ENCODE measurements at regions not wholly inside any gene's neighbourhood (a gene's known extent, or its start where the extent isn't known, plus 50 kb on each side); places are given as distances from the start of the nearest gene placed in this dataset.
"Not testable (repeated sequence)": the region's sequence is repeated elsewhere in the genome, so short reads cannot be mapped to it uniquely, and the experiment has no call there.

DNA sequence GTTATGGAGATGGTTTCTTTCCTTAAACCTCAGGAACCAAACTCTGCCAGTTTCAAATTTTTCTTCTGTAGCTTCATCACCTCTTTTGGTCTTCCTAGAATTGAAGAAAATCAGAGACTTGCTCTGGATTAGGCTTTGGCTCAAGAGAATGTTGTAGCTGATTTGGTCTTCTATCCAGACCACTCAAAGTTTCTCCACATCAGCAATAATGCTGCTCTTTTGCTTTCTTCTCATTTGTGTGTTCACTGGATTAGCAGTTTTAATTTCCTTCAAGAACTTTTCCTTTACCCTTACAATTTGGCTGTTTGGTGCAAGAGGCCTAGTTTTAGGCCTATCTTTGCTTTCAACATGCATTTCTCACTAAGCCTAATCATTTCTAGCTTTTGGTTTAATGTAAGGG, 78.1 kb upstream of the PLCB4 start:
- TF ChIP-seq, protein P1, sequence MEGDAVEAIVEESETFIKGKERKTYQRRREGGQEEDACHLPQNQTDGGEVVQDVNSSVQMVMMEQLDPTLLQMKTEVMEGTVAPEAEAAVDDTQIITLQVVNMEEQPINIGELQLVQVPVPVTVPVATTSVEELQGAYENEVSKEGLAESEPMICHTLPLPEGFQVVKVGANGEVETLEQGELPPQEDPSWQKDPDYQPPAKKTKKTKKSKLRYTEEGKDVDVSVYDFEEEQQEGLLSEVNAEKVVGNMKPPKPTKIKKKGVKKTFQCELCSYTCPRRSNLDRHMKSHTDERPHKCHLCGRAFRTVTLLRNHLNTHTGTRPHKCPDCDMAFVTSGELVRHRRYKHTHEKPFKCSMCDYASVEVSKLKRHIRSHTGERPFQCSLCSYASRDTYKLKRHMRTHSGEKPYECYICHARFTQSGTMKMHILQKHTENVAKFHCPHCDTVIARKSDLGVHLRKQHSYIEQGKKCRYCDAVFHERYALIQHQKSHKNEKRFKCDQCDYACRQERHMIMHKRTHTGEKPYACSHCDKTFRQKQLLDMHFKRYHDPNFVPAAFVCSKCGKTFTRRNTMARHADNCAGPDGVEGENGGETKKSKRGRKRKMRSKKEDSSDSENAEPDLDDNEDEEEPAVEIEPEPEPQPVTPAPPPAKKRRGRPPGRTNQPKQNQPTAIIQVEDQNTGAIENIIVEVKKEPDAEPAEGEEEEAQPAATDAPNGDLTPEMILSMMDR (IDR thresholded peaks at IDR 0.05) = no peak
- DNase-seq (ENCODE audit: low spot score) = no peak

DNA sequence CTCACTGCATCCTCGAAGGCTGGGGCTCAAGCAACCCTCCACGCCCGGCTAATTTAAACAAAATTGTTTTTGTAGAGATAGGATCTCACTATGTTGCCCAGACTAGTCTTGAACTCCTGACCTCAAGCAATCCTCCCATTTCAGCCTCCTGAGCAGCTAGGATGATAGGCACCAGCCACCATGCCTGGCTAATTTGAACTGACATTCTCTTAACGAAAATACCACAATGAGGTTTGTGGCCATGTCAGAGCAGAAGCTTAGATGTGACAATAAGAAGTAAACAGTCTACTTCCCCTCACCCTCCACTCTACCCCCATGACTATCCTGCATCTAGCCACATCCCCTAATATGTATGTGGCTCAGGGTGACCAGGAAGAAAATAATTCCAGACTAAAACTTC, 74.8 kb upstream of the PLCB4 start:
- ATAC-seq (ENCODE audit: low FRiP score) (no peak), DNase-seq (ENCODE audit: low spot score) (no peak)
- TF ChIP-seq, protein P1 (IDR thresholded peaks at IDR 0.05) = no peak

More for the DNA sequence above, 78.1 kb upstream of the PLCB4 start:
- ATAC-seq (ENCODE audit: low FRiP score) = no peak

DNA sequence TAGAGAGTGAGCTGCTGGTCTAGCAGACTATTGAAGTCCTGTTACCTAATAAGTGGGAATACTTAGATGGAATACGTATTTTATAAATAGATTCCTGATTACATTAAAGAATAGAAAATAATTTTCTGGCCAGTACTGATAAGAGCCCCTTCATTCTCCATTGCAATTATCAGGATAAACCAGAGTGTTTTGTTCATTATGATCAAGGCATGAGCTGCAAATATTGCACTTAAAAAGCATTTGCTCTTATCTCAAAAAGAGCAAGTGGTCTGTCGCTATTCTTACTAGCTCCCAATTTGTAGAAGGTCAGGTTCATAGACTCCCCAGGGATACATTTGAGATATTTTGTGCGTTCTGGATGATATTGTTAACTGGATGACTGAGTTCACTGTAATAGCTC, 73.1 kb upstream of the PLCB4 start:
- ATAC-seq (ENCODE audit: low FRiP score) = no peak

GRCh38 chr20:8996817-8997512, 71.9 kb upstream of the PLCB4 start:
- TF ChIP-seq, protein P1 (IDR thresholded peaks at IDR 0.05) = no peak
- DNase-seq (ENCODE audit: low spot score) (no peak), ATAC-seq (ENCODE audit: low FRiP score) (no peak)

More for the DNA sequence above, 73.1 kb upstream of the PLCB4 start:
- TF ChIP-seq, protein P1 (IDR thresholded peaks at IDR 0.05) = no peak
- no peak for DNase-seq (ENCODE audit: low spot score)

DNA sequence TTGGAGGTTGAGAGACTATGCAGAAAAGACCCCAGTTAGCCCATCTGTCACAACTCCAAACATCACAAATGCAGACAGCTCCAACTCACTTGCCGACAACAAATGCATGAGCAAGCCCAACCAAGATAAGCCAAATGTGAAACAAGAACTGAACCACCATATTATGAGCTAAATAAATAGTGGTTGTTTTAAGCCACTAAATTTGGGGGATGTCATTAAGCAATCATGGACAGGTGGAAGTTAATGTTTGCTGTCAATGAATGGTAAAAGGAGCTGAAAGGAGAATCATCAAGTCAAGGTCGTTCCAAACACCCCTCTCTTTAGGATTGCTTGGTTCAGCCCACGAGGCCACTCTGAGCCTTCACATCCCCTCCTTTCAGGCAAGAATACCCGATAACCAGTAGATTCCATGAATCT, 71.2 kb upstream of the PLCB4 start:
- no peak for DNase-seq (ENCODE audit: low spot score)
- TF ChIP-seq, protein P1 (IDR thresholded peaks at IDR 0.05) = no peak
- no peak for ATAC-seq (ENCODE audit: low FRiP score)

DNA sequence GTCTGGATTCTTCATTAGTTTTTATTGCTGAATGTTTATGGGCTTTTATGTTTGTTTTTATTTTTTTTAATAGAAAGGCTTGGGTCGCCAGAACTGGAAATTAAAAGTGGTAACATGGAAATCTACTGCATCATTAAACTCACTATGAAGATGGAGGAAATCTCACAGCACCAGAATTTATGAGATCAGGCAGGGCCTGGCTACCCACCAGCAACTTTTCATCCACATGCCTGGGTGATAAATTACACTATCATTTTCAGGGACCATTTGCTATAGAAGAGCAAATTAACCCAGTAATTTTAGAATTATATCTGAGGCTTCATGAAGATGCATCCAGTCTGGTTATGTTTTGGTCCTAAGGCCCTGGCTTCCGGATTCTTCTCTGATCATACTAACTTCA, 57.8 kb upstream of the PLCB4 start:
- TF ChIP-seq, protein P1 (IDR thresholded peaks at IDR 0.05) = no peak
- DNase-seq (ENCODE audit: low spot score) (no peak), ATAC-seq (ENCODE audit: low FRiP score) (no peak)

DNA sequence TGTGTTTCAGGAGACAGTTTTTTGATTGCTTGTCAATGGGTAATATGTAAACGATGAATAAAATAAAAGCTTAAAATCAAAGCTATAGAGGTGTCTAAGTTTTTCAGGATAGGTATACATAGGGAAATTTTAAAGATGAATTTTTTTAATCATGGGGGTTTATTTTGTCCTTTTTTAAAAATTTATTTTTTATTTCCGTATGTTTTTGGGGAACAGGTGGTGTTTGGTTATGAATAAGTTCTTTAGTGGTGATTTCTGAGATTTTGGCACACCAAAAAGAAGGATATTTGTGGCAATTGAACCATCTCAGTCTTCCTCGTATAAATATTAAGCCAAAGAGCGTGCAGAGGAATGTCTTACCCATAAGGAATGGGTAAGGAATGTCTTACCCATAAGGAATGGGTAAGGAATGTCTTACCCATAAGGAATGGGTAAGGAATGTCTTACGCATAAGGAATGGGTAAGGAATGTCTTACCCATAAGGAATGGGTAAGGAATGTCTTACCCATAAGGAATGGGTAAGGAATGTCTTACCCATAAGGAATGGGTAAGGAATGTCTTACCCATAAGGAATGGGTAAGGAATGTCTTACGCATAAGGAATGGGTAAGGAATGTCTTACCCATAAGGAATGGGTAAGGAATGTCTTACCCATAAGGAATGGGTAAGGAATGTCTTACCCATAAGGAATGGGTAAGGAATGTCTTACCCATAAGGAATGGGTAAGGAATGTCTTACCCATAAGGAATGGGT, 53.5 kb upstream of the PLCB4 start:
- not testable (repeated sequence) for ATAC-seq (ENCODE audit: low FRiP score); DNase-seq (ENCODE audit: low spot score)

Measured in omental fat pad (tissue), 3 donors.